K562 (cell line): ENCODE measurements at regions not wholly inside any gene's neighbourhood (a gene's known extent, or its start where the extent isn't known, plus 50 kb on each side); places are given as distances from the start of the nearest gene placed in this dataset.
A peak's percentile ranks its signal among the peaks of the same experiment; 100 is the strongest.

Experiments
- HCFC1 ChIP-seq: IDR thresholded peaks from 2 replicates; pipeline ENCODE4 v1.6.1; 2012; ENCODE audit warnings: low read depth, low read length, improper control_type of control experiment
- HNRNPH1 ChIP-seq: fragments of 200-400 bp; formaldehyde crosslinking; optimal IDR thresholded peaks from 2 replicates; pipeline ENCODE3; 2017; ENCODE audit warnings: low read depth, mild to moderate bottlenecking, low read length, moderate library complexity
- IFI16 ChIP-seq: fragments of 250-450 bp; sonication (Bioruptor Pico); IDR thresholded peaks from 2 replicates; pipeline ENCODE4 v2.1.2; 2022; ENCODE audit warnings: mild to moderate bottlenecking, inconsistent platforms
- MYC ChIP-seq, 2 experiments: fragments of 250-450 bp in 1 of 2; sonication (Bioruptor Pico) in 1 of 2; IDR thresholded peaks; 2 replicates each; pipeline versions ENCODE4 v1.5.1 to v1.6.1; 2012 to 2021; ENCODE audit warnings: low read depth in 2 of 2, borderline replicate concordance in 1 of 2, improper control_type of control experiment in 1 of 2, low read length in 1 of 2, mild to moderate bottlenecking in 1 of 2, moderate library complexity in 1 of 2
- NFATC3 ChIP-seq: fragments of 450-650 bp; IDR thresholded peaks from 2 replicates; pipeline ENCODE4 v1.6.1; 2017; ENCODE audit warnings: mild to moderate bottlenecking
- PHB ChIP-seq: fragments of 250-450 bp; sonication (Bioruptor Pico); IDR thresholded peaks from 2 replicates; pipeline ENCODE4 v1.5.0; 2021
- PURB ChIP-seq: sonication (generic); formaldehyde crosslinking; IDR thresholded peaks from 2 replicates; pipeline ENCODE4 v1.9.0; 2021; ENCODE audit warnings: low read depth, mild to moderate bottlenecking, missing genetic modification reagents
- PYGO2 ChIP-seq: fragments of 450-650 bp; IDR thresholded peaks from 2 replicates; pipeline ENCODE4 v1.6.1; 2016; ENCODE audit warnings: mild to moderate bottlenecking, missing genetic modification characterization, moderate library complexity, missing compliant biosample characterization
- RAD51 ChIP-seq: fragments of 450-650 bp; IDR thresholded peaks from 2 replicates; pipeline ENCODE4 v1.7.1; 2016; ENCODE audit warnings: low read depth, mild to moderate bottlenecking, borderline replicate concordance
- SMAD1 ChIP-seq: fragments of 150-350 bp; IDR thresholded peaks from 2 replicates; pipeline ENCODE4 v1.6.1; 2014; ENCODE audit warnings: low read length, low read depth; ENCODE audit not compliant: partially characterized antibody
- ZBTB11 ChIP-seq, 3 experiments: fragments of 200-800 bp in 1 of 3; fragments of 250-450 bp in 1 of 3; fragments of 450-650 bp in 1 of 3; sonication (Bioruptor Pico) in 1 of 3; sonication (Bioruptor generic) in 1 of 3; formaldehyde crosslinking in 1 of 3; IDR thresholded peaks; 2 replicates each; pipeline versions ENCODE4 v1.6.1 to v1.8.0; 2016 to 2022; ENCODE audit warnings: mild to moderate bottlenecking in 2 of 3, missing genetic modification characterization in 2 of 3, missing compliant biosample characterization in 1 of 3, moderate library complexity in 1 of 3
- ZBTB9 ChIP-seq: fragments of 450-650 bp; formaldehyde crosslinking; IDR thresholded peaks from 2 replicates; pipeline ENCODE4 v1.4.0; 2020; ENCODE audit warnings: mild to moderate bottlenecking, moderate library complexity
- ZNF175 ChIP-seq: fragments of 200-800 bp; sonication (Bioruptor generic); IDR thresholded peaks from 2 replicates; pipeline ENCODE4 v1.6.1; 2016; ENCODE audit warnings: low read depth, mild to moderate bottlenecking, missing genetic modification characterization, missing compliant biosample characterization
- ZNF280A ChIP-seq: fragments of 450-650 bp; IDR thresholded peaks from 2 replicates; pipeline ENCODE4 v1.6.1; 2018; ENCODE audit warnings: mild to moderate bottlenecking, low read depth; ENCODE audit not compliant: partially characterized antibody
- ZSCAN29 ChIP-seq: fragments of 450-650 bp; IDR thresholded peaks from 2 replicates; pipeline ENCODE4 v1.6.1; 2017
- TF ChIP-seq, protein P1 (sequence below): fragments of 250-450 bp; sonication (Bioruptor Pico); IDR thresholded peaks from 2 replicates; pipeline ENCODE4 v1.8.0; 2021; ENCODE audit warnings: moderate library complexity, mild to moderate bottlenecking, inconsistent platforms
- TF ChIP-seq, protein P2 (sequence below): IDR thresholded peaks from 3 replicates; pipeline ENCODE4 v1.6.1; 2011; ENCODE audit warnings: borderline replicate concordance, mild to moderate bottlenecking; ENCODE audit not compliant: insufficient read length, insufficient read depth
- TF ChIP-seq, protein P3 (sequence below): fragments of 450-650 bp; formaldehyde crosslinking; IDR thresholded peaks from 2 replicates; pipeline ENCODE4 v1.4.0; 2020; ENCODE audit warnings: mild to moderate bottlenecking, moderate library complexity

DNA sequence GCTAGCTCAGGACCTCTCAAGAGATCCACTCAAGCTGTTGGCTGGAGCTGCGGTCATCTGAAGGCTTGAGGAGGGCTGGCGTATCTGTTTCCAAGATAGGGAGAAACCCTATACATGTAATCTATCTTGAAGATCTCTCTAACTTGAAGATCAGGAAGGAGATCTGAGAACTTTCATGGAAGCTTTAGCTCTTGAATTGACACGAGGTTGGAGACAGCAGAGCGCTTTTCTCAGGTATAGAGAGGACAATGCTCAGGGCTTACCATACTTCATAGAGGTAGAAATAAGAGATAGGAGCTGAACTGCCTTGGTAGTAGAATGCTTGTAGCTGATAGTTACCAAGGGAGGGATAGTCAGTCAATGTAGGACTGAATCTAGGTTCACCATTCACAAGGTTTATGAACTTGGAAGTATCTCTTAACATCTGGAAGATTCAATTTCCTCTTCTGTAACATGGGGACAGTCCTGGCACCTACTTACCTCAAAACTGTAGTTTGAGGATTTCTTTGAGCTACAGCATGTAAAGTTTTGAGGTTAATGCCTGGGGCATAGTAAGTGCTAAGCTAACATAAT is 267.0 kb upstream of the MAF start (continued):
- TF ChIP-seq PHB (CRISPR knock-in tag) (no peak), HNRNPH1 (no peak), ZNF175 (CRISPR knock-in tag) (peak; percentile 90), ZSCAN29 (no peak), PURB (CRISPR knock-in tag) (no peak), RAD51 (no peak), IFI16 (CRISPR knock-in tag) (no peak), ZBTB9 (0 out of 2 replicates have a peak, but pooled peaks have one; percentile 58), SMAD1 (no peak), ZBTB11 (CRISPR knock-in tag; IDR thresholded peaks at IDR 0.05) (peak in 1 of 3 experiments; percentile 23; a peak in 1 of 6 replicates), HCFC1 (no peak), NFATC3 (no peak), MYC (IDR thresholded peaks at IDR 0.05; ENCODE audit: low read depth, low read length) (no peak), MYC (CRISPR knock-in tag; IDR thresholded peaks at IDR 0.05; ENCODE audit: borderline replicate concordance, low read depth) (no peak), ZNF280A (no peak), PYGO2 (tag) (peak; percentile 23; the same call in 1 of the 2 replicates)
- TF ChIP-seq, protein P1, sequence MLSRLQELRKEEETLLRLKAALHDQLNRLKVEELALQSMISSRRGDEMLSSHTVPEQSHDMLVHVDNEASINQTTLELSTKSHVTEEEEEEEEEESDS (CRISPR knock-in tag): no peak
- TF ChIP-seq, protein P2, sequence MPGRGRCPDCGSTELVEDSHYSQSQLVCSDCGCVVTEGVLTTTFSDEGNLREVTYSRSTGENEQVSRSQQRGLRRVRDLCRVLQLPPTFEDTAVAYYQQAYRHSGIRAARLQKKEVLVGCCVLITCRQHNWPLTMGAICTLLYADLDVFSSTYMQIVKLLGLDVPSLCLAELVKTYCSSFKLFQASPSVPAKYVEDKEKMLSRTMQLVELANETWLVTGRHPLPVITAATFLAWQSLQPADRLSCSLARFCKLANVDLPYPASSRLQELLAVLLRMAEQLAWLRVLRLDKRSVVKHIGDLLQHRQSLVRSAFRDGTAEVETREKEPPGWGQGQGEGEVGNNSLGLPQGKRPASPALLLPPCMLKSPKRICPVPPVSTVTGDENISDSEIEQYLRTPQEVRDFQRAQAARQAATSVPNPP: no peak
- TF ChIP-seq, protein P3, sequence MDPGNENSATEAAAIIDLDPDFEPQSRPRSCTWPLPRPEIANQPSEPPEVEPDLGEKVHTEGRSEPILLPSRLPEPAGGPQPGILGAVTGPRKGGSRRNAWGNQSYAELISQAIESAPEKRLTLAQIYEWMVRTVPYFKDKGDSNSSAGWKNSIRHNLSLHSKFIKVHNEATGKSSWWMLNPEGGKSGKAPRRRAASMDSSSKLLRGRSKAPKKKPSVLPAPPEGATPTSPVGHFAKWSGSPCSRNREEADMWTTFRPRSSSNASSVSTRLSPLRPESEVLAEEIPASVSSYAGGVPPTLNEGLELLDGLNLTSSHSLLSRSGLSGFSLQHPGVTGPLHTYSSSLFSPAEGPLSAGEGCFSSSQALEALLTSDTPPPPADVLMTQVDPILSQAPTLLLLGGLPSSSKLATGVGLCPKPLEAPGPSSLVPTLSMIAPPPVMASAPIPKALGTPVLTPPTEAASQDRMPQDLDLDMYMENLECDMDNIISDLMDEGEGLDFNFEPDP: no peak
